Fibroblast of lung (primary cell): ENCODE measurements at regions not wholly inside any gene's neighbourhood (a gene's known extent, or its start where the extent isn't known, plus 50 kb on each side); places are given as distances from the start of the nearest gene placed in this dataset.

Experiments
- CTCF ChIP-seq, 2 donors: IDR thresholded peaks in 1 of 2; conservative IDR thresholded peaks in 1 of 2; 1 replicate in 1 of 2; 2 replicates in 1 of 2; pipeline ENCODE4 v1.5.1; 2011 to 2012; ENCODE audit warnings: low read length in 2 of 2, control low read depth in 1 of 2, inconsistent platforms in 1 of 2, low read depth in 1 of 2, mild to moderate bottlenecking in 1 of 2
- EZH2 ChIP-seq: IDR thresholded peaks from 2 replicates; pipeline ENCODE4 v1.5.1; 2012; ENCODE audit warnings: low read length, control low read depth, mild to moderate bottlenecking; ENCODE audit errors: missing control alignments

DNA sequence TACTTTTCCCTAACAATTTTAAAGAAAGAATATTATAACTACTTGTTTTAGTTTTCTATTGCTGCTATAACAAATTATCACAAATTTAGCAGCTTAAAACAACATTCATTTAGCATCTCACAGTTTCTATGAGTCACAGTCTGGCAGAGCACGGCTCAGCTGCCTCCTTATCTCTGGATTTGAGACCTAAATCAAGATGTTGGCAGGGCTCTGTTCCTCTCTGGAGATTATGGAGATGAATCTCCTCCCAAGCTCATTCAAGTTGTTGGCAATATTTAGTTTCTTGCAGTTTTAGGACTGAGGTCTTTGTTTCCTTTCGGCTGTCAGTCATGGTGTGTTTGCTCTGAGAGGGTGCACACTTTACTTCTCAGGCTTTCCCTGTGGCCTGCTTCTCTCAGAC, 1065.8 kb upstream of the EYS start:
- no peak for TF ChIP-seq CTCF (conservative IDR thresholded peaks at IDR 0.05 in 1 of 2, IDR thresholded peaks at IDR 0.05 in 1 of 2; ENCODE audit: low read depth in 1 of 2, low read length in 2 of 2)
- no peak for TF ChIP-seq EZH2
